ENCODE measurements at regions not wholly inside any gene's neighbourhood (a gene's known extent, or its start where the extent isn't known, plus 50 kb on each side); places are given as distances from the start of the nearest gene placed in this dataset.

DNA sequence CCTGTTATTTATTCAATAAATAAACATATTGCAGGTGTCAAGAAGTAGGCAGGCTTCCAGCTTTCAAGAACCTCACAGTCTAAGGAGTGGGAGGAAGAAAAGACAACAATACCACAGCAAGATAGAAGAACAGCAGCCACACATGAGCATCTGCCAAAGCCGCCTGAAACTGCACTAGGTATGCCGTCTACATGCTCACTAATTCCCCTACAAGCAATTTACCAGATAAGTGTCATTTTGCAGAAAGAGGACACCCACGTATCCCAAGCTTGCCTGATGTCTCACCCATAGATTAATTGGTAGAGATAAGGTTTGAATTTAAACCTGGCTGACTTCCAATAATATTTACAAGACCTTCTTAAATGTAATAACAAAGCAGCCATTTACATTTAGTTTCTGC lies 439.4 kb upstream of the CPEB2 start:
- no peak for TF ChIP-seq RAD21 (IDR thresholded peaks at IDR 0.05; ENCODE audit: low read length)
- no peak for TF ChIP-seq CHD2 (IDR thresholded peaks at IDR 0.05; ENCODE audit: low read length, partially characterized antibody)
- no peak for TF ChIP-seq POLR2AphosphoS5 (IDR thresholded peaks at IDR 0.05; ENCODE audit: low read depth, low read length)
- TF ChIP-seq, protein P1, sequence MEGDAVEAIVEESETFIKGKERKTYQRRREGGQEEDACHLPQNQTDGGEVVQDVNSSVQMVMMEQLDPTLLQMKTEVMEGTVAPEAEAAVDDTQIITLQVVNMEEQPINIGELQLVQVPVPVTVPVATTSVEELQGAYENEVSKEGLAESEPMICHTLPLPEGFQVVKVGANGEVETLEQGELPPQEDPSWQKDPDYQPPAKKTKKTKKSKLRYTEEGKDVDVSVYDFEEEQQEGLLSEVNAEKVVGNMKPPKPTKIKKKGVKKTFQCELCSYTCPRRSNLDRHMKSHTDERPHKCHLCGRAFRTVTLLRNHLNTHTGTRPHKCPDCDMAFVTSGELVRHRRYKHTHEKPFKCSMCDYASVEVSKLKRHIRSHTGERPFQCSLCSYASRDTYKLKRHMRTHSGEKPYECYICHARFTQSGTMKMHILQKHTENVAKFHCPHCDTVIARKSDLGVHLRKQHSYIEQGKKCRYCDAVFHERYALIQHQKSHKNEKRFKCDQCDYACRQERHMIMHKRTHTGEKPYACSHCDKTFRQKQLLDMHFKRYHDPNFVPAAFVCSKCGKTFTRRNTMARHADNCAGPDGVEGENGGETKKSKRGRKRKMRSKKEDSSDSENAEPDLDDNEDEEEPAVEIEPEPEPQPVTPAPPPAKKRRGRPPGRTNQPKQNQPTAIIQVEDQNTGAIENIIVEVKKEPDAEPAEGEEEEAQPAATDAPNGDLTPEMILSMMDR (IDR thresholded peaks at IDR 0.05), result no peak
- no peak for TF ChIP-seq EZH2phosphoT487 (IDR thresholded peaks at IDR 0.05; ENCODE audit: borderline replicate concordance, low read depth)

Data from SK-N-SH (cell line).